Fibroblast of lung (primary cell): ENCODE measurements at regions not wholly inside any gene's neighbourhood (a gene's known extent, or its start where the extent isn't known, plus 50 kb on each side); places are given as distances from the start of the nearest gene placed in this dataset.

Experiments
- EZH2 ChIP-seq: IDR thresholded peaks from 2 replicates; pipeline ENCODE4 v1.5.1; 2012; ENCODE audit warnings: low read length, control low read depth, mild to moderate bottlenecking; ENCODE audit errors: missing control alignments
- TF ChIP-seq, protein P1 (sequence below), 2 donors: IDR thresholded peaks in 1 of 2; conservative IDR thresholded peaks in 1 of 2; 1 replicate in 1 of 2; 2 replicates in 1 of 2; pipeline ENCODE4 v1.5.1; 2011 to 2012; ENCODE audit warnings: low read length in 2 of 2, control low read depth in 1 of 2, inconsistent platforms in 1 of 2, low read depth in 1 of 2, mild to moderate bottlenecking in 1 of 2

- TF ChIP-seq, protein P1, sequence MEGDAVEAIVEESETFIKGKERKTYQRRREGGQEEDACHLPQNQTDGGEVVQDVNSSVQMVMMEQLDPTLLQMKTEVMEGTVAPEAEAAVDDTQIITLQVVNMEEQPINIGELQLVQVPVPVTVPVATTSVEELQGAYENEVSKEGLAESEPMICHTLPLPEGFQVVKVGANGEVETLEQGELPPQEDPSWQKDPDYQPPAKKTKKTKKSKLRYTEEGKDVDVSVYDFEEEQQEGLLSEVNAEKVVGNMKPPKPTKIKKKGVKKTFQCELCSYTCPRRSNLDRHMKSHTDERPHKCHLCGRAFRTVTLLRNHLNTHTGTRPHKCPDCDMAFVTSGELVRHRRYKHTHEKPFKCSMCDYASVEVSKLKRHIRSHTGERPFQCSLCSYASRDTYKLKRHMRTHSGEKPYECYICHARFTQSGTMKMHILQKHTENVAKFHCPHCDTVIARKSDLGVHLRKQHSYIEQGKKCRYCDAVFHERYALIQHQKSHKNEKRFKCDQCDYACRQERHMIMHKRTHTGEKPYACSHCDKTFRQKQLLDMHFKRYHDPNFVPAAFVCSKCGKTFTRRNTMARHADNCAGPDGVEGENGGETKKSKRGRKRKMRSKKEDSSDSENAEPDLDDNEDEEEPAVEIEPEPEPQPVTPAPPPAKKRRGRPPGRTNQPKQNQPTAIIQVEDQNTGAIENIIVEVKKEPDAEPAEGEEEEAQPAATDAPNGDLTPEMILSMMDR (conservative IDR thresholded peaks at IDR 0.05 in 1 of 2, IDR thresholded peaks at IDR 0.05 in 1 of 2; ENCODE audit: low read depth in 1 of 2, low read length in 2 of 2) = no peak
- TF ChIP-seq EZH2 = no peak
These were observed 1573.5 kb downstream of the BRINP3 start for GRCh38 chr1:188904201-188904600.
